HepG2 (cell line): ENCODE measurements at regions not wholly inside any gene's neighbourhood (a gene's known extent, or its start where the extent isn't known, plus 50 kb on each side); places are given as distances from the start of the nearest gene placed in this dataset.
A peak's percentile ranks its signal among the peaks of the same experiment; 100 is the strongest.

Experiments used
- ATAC-seq: fragments of 200-7000 bp; cut with Tn5 transposase; 3 replicates; pipeline ENCODE4 v1.9.1; 2020; ENCODE audit warnings: mild to moderate bottlenecking, moderate library complexity
- BruUV-seq: library from RNA; stranded (reverse); fragments of 400-500 nt; replicated peaks from 2 replicates; lab custom pipeline; 2021; lab: Mats Ljungman, UMichigan
- CTCF ChIA-PET: fragments of 300-600 bp; formaldehyde crosslinking; extraction: SDS; loops from one replicate; lab custom pipeline; 2021; ENCODE audit warnings: low total read pairs, inconsistent platforms, low intra/inter-chr PET ratio; lab: Yijun Ruan, JAX
- POLR2A ChIA-PET: fragments of 350-600 bp; sonication (Branson Sonifier 250); formaldehyde crosslinking; loops from one replicate; lab custom pipeline; 2020; ENCODE audit warnings: antibody characterized with exemption, inconsistent platforms; lab: Yijun Ruan, JAX
- DNase-seq: peaks from one replicate; pipeline ENCODE4 v3.0.0-alpha.2; 2015; ENCODE audit warnings: low spot score
- FAIRE-seq: peaks from 3 replicates; lab custom pipeline; 2011; peaks lifted over from hg19 to GRCh38; lab: Jason Lieb, UNC
- H2AFZ ChIP-seq: one replicate; pipeline ENCODE4 v1.6.1; 2011; ENCODE audit warnings: low read length, inconsistent platforms
- H3K27ac ChIP-seq: fragments of 300-600 bp; 3 replicates; pipeline ENCODE4 v1.8.0; 2011; ENCODE audit warnings: mixed run types, mild to moderate bottlenecking, mixed read lengths, low read length, inconsistent platforms; ENCODE audit not compliant: insufficient read depth; ENCODE audit errors: extremely low read length
- H3K27me3 ChIP-seq, 2 experiments: fragments of 200-600 bp in 1 of 2; 2 replicates in 1 of 2; 3 replicates in 1 of 2; pipeline versions ENCODE4 v1.6.0 to v1.8.0; 2011; ENCODE audit warnings: low read length in 2 of 2, mild to moderate bottlenecking in 2 of 2, moderate library complexity in 2 of 2, inconsistent platforms in 1 of 2; ENCODE audit not compliant: insufficient read depth in 2 of 2, control insufficient read depth in 1 of 2
- H3K36me3 ChIP-seq, 2 experiments: fragments of 200-600 bp in 1 of 2; replicated peaks in 1 of 2; 2 replicates in 1 of 2; 3 replicates in 1 of 2; pipeline versions ENCODE4 v1.5.1 to v1.8.0; 2011; ENCODE audit warnings: low read length in 2 of 2, inconsistent platforms in 1 of 2; ENCODE audit not compliant: insufficient read depth in 2 of 2, control insufficient read depth in 1 of 2
- H3K4me1 ChIP-seq: 2 replicates; pipeline ENCODE4 v1.5.1; 2012; ENCODE audit warnings: low read length, inconsistent platforms; ENCODE audit not compliant: insufficient read depth
- H3K4me2 ChIP-seq: 2 replicates; pipeline ENCODE4 v1.6.0; 2011; ENCODE audit warnings: low read depth, low read length, inconsistent platforms
- H3K4me3 ChIP-seq, 3 experiments: fragments of 200-600 bp in 1 of 3; sonication (generic), shearing (Covaris generic) in 1 of 3; replicated peaks in 1 of 3; 2 replicates each; pipeline ENCODE4 v1.5.1; 2011 to 2016; ENCODE audit warnings: low read length in 3 of 3, inconsistent platforms in 2 of 3, low read depth in 2 of 3, mild to moderate bottlenecking in 2 of 3, control low read depth in 1 of 3, mixed read lengths in 1 of 3; ENCODE audit not compliant: insufficient read depth in 1 of 3
- H3K79me2 ChIP-seq: one replicate; pipeline ENCODE4 v1.6.1; 2011; ENCODE audit warnings: low read length, inconsistent platforms; ENCODE audit not compliant: insufficient read depth
- H3K9ac ChIP-seq: 2 replicates; pipeline ENCODE4 v1.6.0; 2011; ENCODE audit warnings: mild to moderate bottlenecking, low read depth, low read length, inconsistent platforms; ENCODE audit not compliant: insufficient read depth
- H3K9me3 ChIP-seq: 2 replicates; pipeline ENCODE4 v1.5.1; 2012; ENCODE audit warnings: mild to moderate bottlenecking, low read length
- H4K20me1 ChIP-seq: 2 replicates; pipeline ENCODE4 v1.6.0; 2011; ENCODE audit warnings: inconsistent platforms, mild to moderate bottlenecking, low read length, moderate library complexity; ENCODE audit not compliant: insufficient read depth
- ATF7 ChIP-seq, 2 experiments: fragments of 450-650 bp in 1 of 2; sonication (generic) in 1 of 2; formaldehyde crosslinking in 1 of 2; IDR thresholded peaks; 2 replicates each; pipeline versions ENCODE4 v1.4.0 to v1.6.1; 2016 to 2020; ENCODE audit warnings: antibody characterized with exemption in 1 of 2, mild to moderate bottlenecking in 1 of 2, missing genetic modification reagents in 1 of 2
- EZH2 ChIP-seq: conservative IDR thresholded peaks from 2 replicates; pipeline ENCODE4 v1.6.1; 2012; ENCODE audit warnings: mild to moderate bottlenecking, low read depth, low read length, moderate library complexity
- LCORL ChIP-seq, 2 experiments: fragments of 450-650 bp in 1 of 2; sonication (generic) in 1 of 2; formaldehyde crosslinking in 1 of 2; IDR thresholded peaks; 2 replicates each; pipeline versions ENCODE4 v1.5.0 to v1.6.1; 2017 to 2020; ENCODE audit warnings: antibody characterized with exemption in 1 of 2, missing genetic modification reagents in 1 of 2
- MIXL1 ChIP-seq: IDR thresholded peaks from 2 replicates; pipeline ENCODE4 v1.6.1; 2016
- PRDM15 ChIP-seq: sonication (generic); formaldehyde crosslinking; IDR thresholded peaks from 2 replicates; pipeline ENCODE4 v1.4.0; 2020; ENCODE audit warnings: missing genetic modification reagents
- ZBTB8A ChIP-seq: sonication (generic); formaldehyde crosslinking; IDR thresholded peaks from 2 replicates; pipeline ENCODE4 v1.4.0; 2020; ENCODE audit warnings: mild to moderate bottlenecking, low read depth, missing genetic modification reagents, borderline replicate concordance
- ZHX2 ChIP-seq, 2 experiments: sonication (generic) in 1 of 2; formaldehyde crosslinking in 1 of 2; IDR thresholded peaks; 2 replicates each; pipeline versions ENCODE4 v1.6.1 to v1.9.0; 2014 to 2022; ENCODE audit warnings: antibody characterized with exemption in 1 of 2, borderline replicate concordance in 1 of 2, inconsistent platforms in 1 of 2, low read depth in 1 of 2, missing genetic modification reagents in 1 of 2
- ZNF713 ChIP-seq: sonication (generic); formaldehyde crosslinking; IDR thresholded peaks from 2 replicates; pipeline ENCODE4 v1.4.0; 2020; ENCODE audit warnings: mild to moderate bottlenecking, missing genetic modification reagents
- in situ Hi-C: cut with HindIII; loops from 2 replicates; pipeline ENCODE4 v1.10.0; 2017; ENCODE audit warnings: low pct_unique_long_range_greater_than_20kb; ENCODE audit not compliant: extremely low pct_ligation_motif_present
- intact Hi-C: fragments of 100-400 bp; cut with micrococcal nuclease; formaldehyde crosslinking; loops from one replicate; pipeline ENCODE4 v1.10.0; 2022; ENCODE audit not compliant: unreplicated experiment

GRCh38 chr9:106035806-106036205 lies 341.5 kb downstream of the TMEM38B start:
- Histone ChIP-seq H3K9me3 (no peaks in the 10 kb centered on the region), H3K4me2 (no peak overlapping the region), H3K9ac (no peak overlapping the region), H3K4me1 (no peaks in the 10 kb centered on the region), H3K27me3 (no peaks in the 10 kb centered on the region; a peak in 1 of 5 replicates), H3K36me3 (no peaks in the 10 kb centered on the region), H3K79me2 (no peaks in the 10 kb centered on the region), H2AFZ (no peak overlapping the region), H4K20me1 (no peaks in the 10 kb centered on the region), H3K4me3 (no peak overlapping the region), H3K27ac (no peak overlapping the region)
- CTCF ChIA-PET, result no interaction called here
- in situ Hi-C loops, result no loop called here
- no TSS peak for BruUV-seq
- intact Hi-C loops, result no loop called here
- DNase-seq (no peak), FAIRE-seq (no peak), ATAC-seq (no peak)
- TF ChIP-seq LCORL (IDR thresholded peaks at IDR 0.05), result peak; percentile 87
- TF ChIP-seq LCORL (CRISPR knock-in tag; IDR thresholded peaks at IDR 0.05), result no peak
- TF ChIP-seq ATF7 (IDR thresholded peaks at IDR 0.05), result no peak
- no peak for TF ChIP-seq ATF7 (CRISPR knock-in tag; IDR thresholded peaks at IDR 0.05)
- no peak for TF ChIP-seq PRDM15 (CRISPR knock-in tag)
- no peak for TF ChIP-seq ZNF713 (CRISPR knock-in tag)
- TF ChIP-seq ZHX2 (IDR thresholded peaks at IDR 0.05; ENCODE audit: low read depth), result no peak
- no peak for TF ChIP-seq ZHX2 (CRISPR knock-in tag; IDR thresholded peaks at IDR 0.05; ENCODE audit: borderline replicate concordance)
- no peak for TF ChIP-seq MIXL1
- no peak for TF ChIP-seq ZBTB8A (CRISPR knock-in tag)
- TF ChIP-seq EZH2, result no peak
- POLR2A ChIA-PET, result no interaction called here
